Kidney epithelial cell (primary cell): ENCODE measurements at regions not wholly inside any gene's neighbourhood (a gene's known extent, or its start where the extent isn't known, plus 50 kb on each side); places are given as distances from the start of the nearest gene placed in this dataset.

Source experiments
- DNase-seq: peaks from one replicate; pipeline ENCODE4 v3.0.0-alpha.2; 2010; ENCODE audit warnings: low read depth
- H3K27me3 ChIP-seq: 2 replicates; pipeline ENCODE4 v1.6.0; 2011; ENCODE audit warnings: low read length; ENCODE audit not compliant: control insufficient read depth, insufficient read depth
- H3K36me3 ChIP-seq: 2 replicates; pipeline ENCODE4 v1.5.1; 2011; ENCODE audit warnings: low read length; ENCODE audit not compliant: control insufficient read depth, insufficient read depth
- H3K4me3 ChIP-seq: 2 replicates; pipeline ENCODE4 v1.5.1; 2011; ENCODE audit warnings: low read depth, mild to moderate bottlenecking, control low read depth, low read length
- TF ChIP-seq, protein P1 (sequence below): IDR thresholded peaks from 2 replicates; pipeline ENCODE4 v1.5.1; 2011; ENCODE audit warnings: mild to moderate bottlenecking, moderate library complexity, low read length, control low read depth, inconsistent platforms; ENCODE audit not compliant: insufficient read depth, poor library complexity, severe bottlenecking

GRCh38 chr5:130995851-130996250 is 169.2 kb downstream of the HINT1 start:
- DNase-seq = no peak
- no peaks in the 10 kb centered on the region for H3K27me3 ChIP-seq
- no peak overlapping the region for H3K4me3 ChIP-seq
- TF ChIP-seq, protein P1, sequence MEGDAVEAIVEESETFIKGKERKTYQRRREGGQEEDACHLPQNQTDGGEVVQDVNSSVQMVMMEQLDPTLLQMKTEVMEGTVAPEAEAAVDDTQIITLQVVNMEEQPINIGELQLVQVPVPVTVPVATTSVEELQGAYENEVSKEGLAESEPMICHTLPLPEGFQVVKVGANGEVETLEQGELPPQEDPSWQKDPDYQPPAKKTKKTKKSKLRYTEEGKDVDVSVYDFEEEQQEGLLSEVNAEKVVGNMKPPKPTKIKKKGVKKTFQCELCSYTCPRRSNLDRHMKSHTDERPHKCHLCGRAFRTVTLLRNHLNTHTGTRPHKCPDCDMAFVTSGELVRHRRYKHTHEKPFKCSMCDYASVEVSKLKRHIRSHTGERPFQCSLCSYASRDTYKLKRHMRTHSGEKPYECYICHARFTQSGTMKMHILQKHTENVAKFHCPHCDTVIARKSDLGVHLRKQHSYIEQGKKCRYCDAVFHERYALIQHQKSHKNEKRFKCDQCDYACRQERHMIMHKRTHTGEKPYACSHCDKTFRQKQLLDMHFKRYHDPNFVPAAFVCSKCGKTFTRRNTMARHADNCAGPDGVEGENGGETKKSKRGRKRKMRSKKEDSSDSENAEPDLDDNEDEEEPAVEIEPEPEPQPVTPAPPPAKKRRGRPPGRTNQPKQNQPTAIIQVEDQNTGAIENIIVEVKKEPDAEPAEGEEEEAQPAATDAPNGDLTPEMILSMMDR = no peak
- H3K36me3 ChIP-seq = no peaks in the 10 kb centered on the region

DNA sequence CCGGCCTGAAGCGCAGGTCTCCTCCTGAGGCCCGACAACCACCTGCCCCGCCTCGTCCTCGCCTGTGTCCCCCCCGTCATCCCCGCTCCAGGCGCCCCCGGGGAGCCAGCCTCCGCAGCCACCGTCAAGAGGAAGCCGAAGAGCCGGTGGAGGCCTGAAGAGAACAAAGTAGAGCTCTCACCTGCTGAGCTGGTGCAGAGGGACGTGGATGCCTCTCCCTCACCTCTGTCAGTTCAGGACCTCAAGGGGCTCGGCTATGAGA is 169.9 kb downstream of the HINT1 start:
- TF ChIP-seq, protein P1 = no peak

GRCh38 chr5:130994496-130995253 is 170.4 kb downstream of the HINT1 start:
- Histone ChIP-seq H3K4me3 (no peak overlapping the region), H3K27me3 (no peaks in the 10 kb centered on the region), H3K36me3 (no peaks in the 10 kb centered on the region)
- TF ChIP-seq, protein P1 = no peak
- no peak for DNase-seq

More for the DNA sequence above, 169.9 kb downstream of the HINT1 start:
- Histone ChIP-seq H3K27me3 (no peaks in the 10 kb centered on the region), H3K4me3 (no peak overlapping the region), H3K36me3 (no peaks in the 10 kb centered on the region)
- DNase-seq = no peak

DNA sequence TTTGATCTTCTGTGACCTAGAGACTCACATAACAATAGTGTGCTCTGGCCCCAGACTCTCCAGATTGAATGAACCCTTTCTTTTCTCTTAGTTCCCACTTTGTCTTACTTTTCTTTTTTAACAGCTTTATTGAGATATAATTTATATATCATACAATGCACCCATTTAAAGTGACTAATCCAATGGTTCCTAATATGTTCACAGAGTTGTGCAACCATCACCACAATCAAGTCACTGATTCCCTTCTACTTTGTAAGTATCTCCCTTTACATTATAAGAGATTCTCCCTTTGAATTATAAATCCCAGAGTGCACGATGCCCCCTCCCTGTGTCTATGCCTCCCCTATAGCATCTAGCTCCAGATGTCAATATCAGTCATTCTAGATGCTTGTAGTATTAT is 172.4 kb downstream of the HINT1 start:
- DNase-seq = no peak
- TF ChIP-seq, protein P1 = no peak
- H3K27me3 ChIP-seq = no peaks in the 10 kb centered on the region
- no peaks in the 10 kb centered on the region for H3K36me3 ChIP-seq
- H3K4me3 ChIP-seq = no peak overlapping the region

- no peak for DNase-seq
- no peak overlapping the region for H3K4me3 ChIP-seq
- TF ChIP-seq, protein P1 = no peak
- no peaks in the 10 kb centered on the region for H3K36me3 ChIP-seq
- no peaks in the 10 kb centered on the region for H3K27me3 ChIP-seq
Observed at GRCh38 chr5:130992095-130992494, 173.0 kb downstream of the HINT1 start.

DNA sequence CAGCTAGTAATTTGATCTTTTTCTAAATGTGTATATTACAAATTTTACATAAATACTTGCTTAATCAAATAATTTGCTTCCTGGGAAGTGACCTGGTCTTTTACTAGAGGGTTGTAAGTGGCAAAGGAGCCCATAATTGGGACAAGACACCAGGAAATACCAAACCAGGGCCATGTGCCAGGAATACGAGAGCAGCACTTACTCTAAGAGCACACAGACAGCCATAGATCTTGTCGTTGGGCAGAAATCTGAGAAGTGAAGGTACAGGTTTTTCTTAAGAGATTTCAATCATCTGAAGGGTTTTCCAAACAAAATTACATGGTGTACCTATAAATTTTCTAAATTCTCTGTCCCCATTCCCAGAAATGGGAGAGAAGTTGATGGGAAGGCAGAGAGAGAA is 179.3 kb downstream of the HINT1 start:
- TF ChIP-seq, protein P1 = no peak
- H3K27me3 ChIP-seq = no peaks in the 10 kb centered on the region
- DNase-seq = no peak
- H3K4me3 ChIP-seq = no peak overlapping the region
- no peaks in the 10 kb centered on the region for H3K36me3 ChIP-seq
